ENCODE measurements at regions not wholly inside any gene's neighbourhood (a gene's known extent, or its start where the extent isn't known, plus 50 kb on each side); places are given as distances from the start of the nearest gene placed in this dataset.
"Not testable (repeated sequence)": the region's sequence is repeated elsewhere in the genome, so short reads cannot be mapped to it uniquely, and the experiment has no call there.

DNA sequence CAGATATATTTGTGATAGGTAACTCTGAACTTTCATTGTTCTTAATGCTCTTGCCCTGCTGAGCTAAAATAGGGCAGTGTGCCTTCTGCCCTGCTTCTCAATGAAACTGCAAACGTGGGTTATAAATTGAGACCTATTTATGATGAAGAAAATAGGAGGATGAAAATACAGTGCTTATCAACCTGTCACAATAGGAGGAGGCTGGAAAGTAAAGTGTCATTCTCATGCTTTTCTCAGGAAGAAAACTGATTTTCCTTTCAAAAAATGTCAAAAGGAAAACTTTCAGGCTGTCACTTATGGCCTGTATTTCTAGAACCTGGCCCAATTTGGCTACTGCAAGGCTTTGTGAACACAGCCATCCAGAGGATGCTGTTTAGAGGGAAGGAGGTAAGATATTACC lies 130.3 kb upstream of the TUSC1 start:
- Histone ChIP-seq H3K27ac (no peak overlapping the region), H3K4me1 (no peaks in the 10 kb centered on the region), H3K9me3 (peaks cover 0 to 15% of the 10 kb centered on the region in 2 donors), H3K27me3 (no peaks in the 10 kb centered on the region), H3K4me3 (no peak overlapping the region), H3K36me3 (no peaks in the 10 kb centered on the region)
- DNase-seq (no peak), ATAC-seq (no peak)
- intact Hi-C loops (cut with DNase I): no loop called here
- TF ChIP-seq CTCF (IDR thresholded peaks at IDR 0.05): no peak

DNA sequence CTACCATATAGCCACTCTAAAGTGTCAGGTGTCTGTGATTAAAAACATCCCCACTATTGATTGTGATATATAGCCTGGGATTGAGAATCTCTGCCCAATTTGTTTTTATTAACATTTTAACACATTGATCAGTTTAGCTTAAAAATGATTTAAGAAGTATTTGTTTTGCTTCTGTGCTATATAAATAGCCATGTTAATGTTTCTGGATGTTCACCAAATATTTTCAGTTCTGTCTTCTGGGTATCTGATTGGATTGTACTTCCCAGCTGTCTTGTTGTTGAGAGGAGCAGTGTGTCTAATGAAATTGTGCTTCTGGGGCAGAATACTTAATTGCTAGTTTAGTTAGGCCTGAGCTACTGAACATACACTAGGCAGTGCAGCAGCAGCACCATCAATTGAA lies 126.6 kb upstream of the TUSC1 start:
- Histone ChIP-seq H3K4me3 (no peak overlapping the region), H3K9me3 (peaks cover 0 to 10% of the 10 kb centered on the region in 2 donors), H3K36me3 (no peaks in the 10 kb centered on the region), H3K27me3 (no peaks in the 10 kb centered on the region), H3K27ac (no peak overlapping the region), H3K4me1 (no peaks in the 10 kb centered on the region)
- TF ChIP-seq CTCF (IDR thresholded peaks at IDR 0.05): no peak
- intact Hi-C loops (cut with DNase I): no loop called here
- no peak for ATAC-seq
- peak in 2 of 4 donors; percentile 51 to 56 for DNase-seq

- H3K9me3 ChIP-seq; H3K27ac ChIP-seq; H3K4me3 ChIP-seq; H3K36me3 ChIP-seq; ATAC-seq; intact Hi-C loops (cut with DNase I); DNase-seq; H3K27me3 ChIP-seq; H3K4me1 ChIP-seq: not testable (repeated sequence)
Observed at GRCh38 chr9:25801989-25802388, 123.7 kb upstream of the TUSC1 start.

DNA sequence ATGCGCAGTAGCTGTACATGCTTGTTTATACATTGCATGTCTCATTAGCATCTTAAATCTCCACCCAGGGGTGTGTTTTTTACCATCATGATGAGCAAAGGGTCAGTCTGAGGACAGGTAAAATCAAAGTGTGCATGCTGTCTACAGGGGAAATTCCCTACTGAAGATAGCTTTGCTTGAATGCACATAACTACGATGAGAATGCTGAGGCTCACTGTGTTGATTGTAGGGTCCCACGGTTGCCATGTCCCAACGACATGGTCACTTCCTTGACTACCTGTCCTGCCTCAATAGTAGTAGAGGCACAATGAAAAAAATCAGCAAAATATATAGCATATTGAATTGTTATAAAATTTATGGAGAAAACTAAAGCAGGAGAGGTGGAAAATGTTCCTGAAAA lies 95.6 kb upstream of the TUSC1 start:
- H3K27ac ChIP-seq: no peak overlapping the region
- H3K4me3 ChIP-seq: no peak overlapping the region
- intact Hi-C loops (cut with DNase I): no loop called here
- DNase-seq: no peak
- no peaks in the 10 kb centered on the region for H3K9me3 ChIP-seq
- no peak for ATAC-seq
- H3K4me1 ChIP-seq: no peaks in the 10 kb centered on the region
- no peak for TF ChIP-seq CTCF (IDR thresholded peaks at IDR 0.05)
- no peaks in the 10 kb centered on the region for H3K27me3 ChIP-seq
- no peaks in the 10 kb centered on the region for H3K36me3 ChIP-seq

DNA sequence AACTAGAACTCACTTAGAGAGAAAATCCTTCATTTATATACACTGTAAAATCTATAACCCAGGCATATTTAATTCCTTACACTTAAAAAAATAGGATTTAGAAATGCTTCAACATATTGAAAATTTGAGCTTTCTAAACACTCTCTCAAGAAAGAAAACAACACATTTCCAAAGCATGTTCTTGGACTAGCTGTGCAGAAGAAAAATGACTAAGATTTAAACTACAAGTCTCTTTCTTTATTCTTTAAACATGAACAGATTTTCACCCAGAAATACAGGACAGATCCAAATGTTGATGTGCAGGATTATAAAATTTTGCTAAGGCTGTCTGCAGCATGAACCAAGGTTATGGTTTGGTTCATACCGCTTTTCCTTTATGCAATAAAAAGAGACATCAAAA lies 77.7 kb upstream of the TUSC1 start:
- no peak for TF ChIP-seq CTCF (IDR thresholded peaks at IDR 0.05)
- no peaks in the 10 kb centered on the region for H3K36me3 ChIP-seq
- ATAC-seq (no peak), DNase-seq (no peak)
- intact Hi-C loops (cut with DNase I): no loop called here
- no peaks in the 10 kb centered on the region for H3K9me3 ChIP-seq
- no peak overlapping the region for H3K4me3 ChIP-seq
- no peak overlapping the region for H3K27ac ChIP-seq
- H3K27me3 ChIP-seq: no peaks in the 10 kb centered on the region
- H3K4me1 ChIP-seq: no peaks in the 10 kb centered on the region

DNA sequence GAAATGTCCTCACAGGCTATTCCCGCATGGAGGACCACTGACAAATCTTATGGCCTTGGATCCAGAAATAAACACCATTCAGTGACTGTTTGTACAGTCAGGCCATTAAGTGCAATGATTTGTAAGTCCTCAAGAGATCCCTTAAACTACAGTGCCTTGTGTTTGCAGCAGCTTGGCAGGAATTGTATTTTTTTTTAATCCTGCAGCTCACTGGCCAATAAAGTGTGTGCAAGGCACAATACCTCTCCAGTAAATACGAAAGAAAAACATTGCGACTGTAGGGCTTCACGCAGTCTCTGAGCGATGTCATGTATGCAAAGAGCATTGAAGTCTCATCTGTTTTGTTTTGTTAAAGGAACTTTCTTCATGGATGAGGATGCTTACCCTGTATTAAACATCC lies 74.2 kb upstream of the TUSC1 start:
- intact Hi-C loops (cut with DNase I): no loop called here
- TF ChIP-seq CTCF (IDR thresholded peaks at IDR 0.05): no peak
- Histone ChIP-seq H3K9me3 (no peaks in the 10 kb centered on the region), H3K4me1 (no peaks in the 10 kb centered on the region), H3K27ac (no peak overlapping the region), H3K36me3 (no peaks in the 10 kb centered on the region), H3K4me3 (no peak overlapping the region), H3K27me3 (no peaks in the 10 kb centered on the region)
- DNase-seq (no peak), ATAC-seq (no peak)
